Choroid plexus epithelial cell (primary cell): ENCODE measurements at regions not wholly inside any gene's neighbourhood (a gene's known extent, or its start where the extent isn't known, plus 50 kb on each side); places are given as distances from the start of the nearest gene placed in this dataset.
"Not testable (repeated sequence)": the region's sequence is repeated elsewhere in the genome, so short reads cannot be mapped to it uniquely, and the experiment has no call there.

Experiments
- DNase-seq: peaks from one replicate; pipeline ENCODE4 v3.0.0-alpha.2; 2010; ENCODE audit warnings: low read depth
- H3K4me3 ChIP-seq: 2 replicates; pipeline ENCODE4 v1.5.1; 2011; ENCODE audit warnings: low read depth, mild to moderate bottlenecking, control low read depth, low read length, moderate library complexity
- CTCF ChIP-seq: conservative IDR thresholded peaks from 2 replicates; pipeline ENCODE4 v1.5.1; 2011; ENCODE audit warnings: low read depth, mild to moderate bottlenecking, control low read depth, inconsistent platforms, low read length, moderate library complexity

GRCh38 chr14:105635560-105635959 is 109.2 kb downstream of the TMEM121 start:
- TF ChIP-seq CTCF: no peak
- H3K4me3 ChIP-seq: no peak overlapping the region
- DNase-seq: no peak

GRCh38 chr14:105636021-105636420 is 109.6 kb downstream of the TMEM121 start:
- not testable (repeated sequence) for DNase-seq, H3K4me3 ChIP-seq

GRCh38 chr14:105636935-105637334 is 110.6 kb downstream of the TMEM121 start:
- no peak for TF ChIP-seq CTCF
- no peak for DNase-seq
- no peak overlapping the region for H3K4me3 ChIP-seq

GRCh38 chr14:105637345-105637744 is 111.0 kb downstream of the TMEM121 start:
- not testable (repeated sequence) for DNase-seq, H3K4me3 ChIP-seq

- H3K4me3 ChIP-seq, DNase-seq: not testable (repeated sequence)
Observed at GRCh38 chr14:105639969-105640931, 113.9 kb downstream of the TMEM121 start.

GRCh38 chr14:105641075-105641937 is 114.9 kb downstream of the TMEM121 start:
- TF ChIP-seq CTCF: no peak
- H3K4me3 ChIP-seq: no peak overlapping the region
- DNase-seq: no peak

- DNase-seq, H3K4me3 ChIP-seq: not testable (repeated sequence)
Observed at GRCh38 chr14:105641951-105642350, 115.6 kb downstream of the TMEM121 start.

- not testable (repeated sequence) for H3K4me3 ChIP-seq, DNase-seq
Observed at GRCh38 chr14:105642486-105642885, 116.1 kb downstream of the TMEM121 start.

GRCh38 chr14:105643406-105644052 is 117.1 kb downstream of the TMEM121 start:
- not testable (repeated sequence) for DNase-seq, H3K4me3 ChIP-seq

GRCh38 chr14:105644053-105644435 is 117.7 kb downstream of the TMEM121 start:
- H3K4me3 ChIP-seq, DNase-seq: not testable (repeated sequence)

- DNase-seq, H3K4me3 ChIP-seq: not testable (repeated sequence)
Observed at GRCh38 chr14:105644457-105644856, 118.1 kb downstream of the TMEM121 start.

- not testable (repeated sequence) for H3K4me3 ChIP-seq, DNase-seq
Observed at GRCh38 chr14:105644891-105645290, 118.5 kb downstream of the TMEM121 start.

GRCh38 chr14:105645389-105645788 is 119.0 kb downstream of the TMEM121 start:
- H3K4me3 ChIP-seq: not testable (repeated sequence)

More at GRCh38 chr14:105645389-105645788, 119.0 kb downstream of the TMEM121 start:
- not testable (repeated sequence) for DNase-seq
